Hindlimb muscle (tissue), 1 donor: ENCODE measurements at regions not wholly inside any gene's neighbourhood (a gene's known extent, or its start where the extent isn't known, plus 50 kb on each side); places are given as distances from the start of the nearest gene placed in this dataset.

Experiments
- DNase-seq: peaks from one replicate; pipeline ENCODE4 v3.0.0-alpha.2; 2013

DNA sequence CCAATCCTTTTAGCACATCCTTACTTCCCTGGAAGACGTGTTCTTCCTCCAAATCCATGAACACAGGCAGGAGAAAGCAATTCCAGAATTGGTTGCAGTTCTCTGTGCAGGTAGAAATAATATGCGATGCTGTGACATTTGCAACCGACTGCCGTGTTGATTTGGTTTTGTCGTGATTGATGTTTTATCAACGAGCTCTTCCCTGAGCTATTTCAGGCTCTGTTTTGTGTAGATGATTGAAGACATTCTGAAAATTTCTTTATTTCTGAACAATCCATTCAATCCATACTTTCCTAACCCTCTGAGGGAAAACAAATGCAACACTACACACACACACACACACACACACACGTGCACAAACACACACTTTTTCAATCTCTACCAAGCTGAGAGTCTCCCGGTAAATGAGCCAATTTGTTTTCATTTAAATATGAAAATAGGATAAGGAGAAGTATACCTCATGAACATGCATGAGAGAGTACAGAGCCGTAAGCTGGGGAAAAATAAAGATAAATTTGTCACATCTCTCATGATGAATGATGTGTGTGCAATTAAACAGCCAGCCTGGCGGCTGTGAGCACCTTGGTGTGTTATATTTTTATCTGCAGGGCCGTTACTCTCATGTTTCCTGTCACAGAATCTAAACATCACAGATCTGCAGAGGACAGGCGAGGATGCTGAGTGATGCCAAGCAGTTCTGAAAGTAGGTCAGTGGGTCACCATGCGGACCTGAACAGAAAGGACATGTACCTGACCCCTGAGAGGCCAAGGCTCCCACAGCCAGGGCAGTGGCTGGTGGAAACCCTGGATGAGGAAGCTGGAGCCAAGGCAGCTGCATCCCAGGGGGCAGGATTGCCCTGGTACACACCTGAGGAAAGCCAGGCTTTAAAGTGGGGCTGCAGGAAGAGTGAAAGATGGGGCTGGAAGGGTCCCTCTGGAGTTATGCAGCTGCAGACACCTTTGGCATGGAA is 64.8 kb downstream of the PDCL3 start:
- no peak for DNase-seq

DNA sequence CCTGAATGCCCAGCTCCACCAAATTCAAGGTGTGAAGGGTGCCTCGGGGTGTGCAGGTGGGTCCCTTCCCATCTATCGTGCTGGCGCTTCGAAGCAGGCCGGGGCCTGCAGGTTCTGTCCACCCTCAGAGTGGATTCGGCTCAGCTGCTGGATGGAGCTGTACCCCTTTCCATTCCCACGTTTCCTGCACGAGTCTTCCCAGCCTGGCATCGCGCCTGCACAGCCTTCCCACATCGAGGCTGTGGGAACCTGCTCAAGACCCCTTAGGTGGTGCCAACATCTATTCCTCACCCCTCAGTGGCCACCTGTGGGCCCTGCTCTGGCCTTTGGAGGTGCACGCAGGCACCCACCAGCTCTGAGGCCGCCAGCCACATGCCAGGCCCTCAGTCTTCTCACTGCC is 65.7 kb downstream of the PDCL3 start:
- no peak for DNase-seq

DNA sequence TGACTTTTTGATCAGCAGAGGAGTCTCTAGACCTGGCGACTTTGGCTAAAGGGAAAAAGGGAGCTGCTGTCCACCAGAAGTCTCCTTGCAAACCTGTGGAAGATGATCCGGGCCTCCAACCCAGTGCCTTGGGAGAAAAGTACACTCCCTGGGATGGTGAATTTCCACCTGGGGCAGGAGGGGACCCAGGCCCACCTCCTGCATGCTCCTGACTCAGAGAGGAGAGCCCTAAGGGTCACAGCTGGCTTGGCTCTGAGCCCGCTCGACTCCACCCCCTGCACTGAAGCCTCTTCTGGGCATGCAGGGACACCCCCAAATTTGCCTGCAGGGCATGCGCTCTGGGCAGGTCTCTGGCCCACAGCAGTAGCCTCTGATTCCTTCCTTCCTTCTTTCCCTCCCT is 66.5 kb downstream of the PDCL3 start:
- DNase-seq = no peak

GRCh38 chr2:100630473-100630977 is 67.7 kb downstream of the PDCL3 start:
- DNase-seq = no peak

GRCh38 chr2:100632037-100632436 is 69.2 kb downstream of the PDCL3 start:
- no peak for DNase-seq

- no peak for DNase-seq
Observed at GRCh38 chr2:100632759-100633158, 70.0 kb downstream of the PDCL3 start.

DNA sequence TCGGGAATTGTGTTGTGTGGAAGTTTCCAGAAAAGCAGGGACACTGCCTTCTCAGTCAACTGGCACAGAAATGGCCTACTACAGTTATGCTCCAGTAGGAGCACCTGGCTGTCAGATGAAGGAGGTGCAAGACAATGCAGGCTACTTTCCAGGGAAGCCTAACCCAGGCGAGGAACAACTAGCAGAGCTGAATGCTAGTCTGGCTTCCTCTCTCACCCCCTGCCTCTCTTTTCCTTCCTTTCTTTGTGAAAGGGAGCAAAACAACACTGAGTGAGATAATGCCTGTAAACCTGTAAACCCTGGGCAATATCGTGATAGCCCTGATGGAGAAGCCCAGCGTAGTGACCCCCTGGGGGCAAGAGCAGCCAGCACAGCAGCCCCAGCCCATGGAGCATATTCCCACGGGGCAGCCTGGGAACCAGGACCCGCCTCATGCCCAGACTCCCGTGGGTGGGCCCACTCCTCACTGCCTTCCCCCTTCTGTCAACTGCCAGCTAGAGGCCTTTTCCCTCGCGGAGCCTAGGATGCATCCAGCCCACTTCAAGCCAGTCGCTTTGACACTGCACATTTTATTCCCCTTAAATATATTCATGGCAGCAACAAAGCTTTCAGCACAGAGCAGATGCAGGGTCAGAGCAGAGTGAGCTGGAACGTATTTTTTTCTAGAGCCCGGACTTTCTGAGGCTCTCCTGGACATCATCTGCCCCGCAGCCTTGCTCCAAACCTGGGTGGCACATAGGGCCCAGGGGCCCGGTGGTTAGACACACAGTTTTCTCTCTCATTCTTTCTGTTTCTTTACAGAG is 77.0 kb downstream of the PDCL3 start:
- no peak for DNase-seq

GRCh38 chr2:100640431-100641124 is 77.8 kb downstream of the PDCL3 start:
- DNase-seq = no peak

DNA sequence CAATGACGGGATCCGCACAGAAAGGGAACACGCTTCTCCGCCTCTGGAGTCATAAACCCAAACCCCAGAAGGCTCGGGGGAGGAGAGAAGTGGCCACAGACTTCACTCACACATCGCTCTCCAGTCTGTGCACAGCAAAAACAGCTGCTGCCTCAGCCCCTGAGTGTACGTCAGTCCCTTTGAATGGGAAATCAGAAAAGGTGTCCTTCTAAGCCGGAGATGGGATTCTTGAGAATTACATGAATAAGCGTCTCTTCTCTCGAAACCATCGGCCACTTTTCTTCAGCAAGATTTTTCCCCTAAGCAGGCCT is 78.3 kb downstream of the PDCL3 start:
- no peak for DNase-seq

DNA sequence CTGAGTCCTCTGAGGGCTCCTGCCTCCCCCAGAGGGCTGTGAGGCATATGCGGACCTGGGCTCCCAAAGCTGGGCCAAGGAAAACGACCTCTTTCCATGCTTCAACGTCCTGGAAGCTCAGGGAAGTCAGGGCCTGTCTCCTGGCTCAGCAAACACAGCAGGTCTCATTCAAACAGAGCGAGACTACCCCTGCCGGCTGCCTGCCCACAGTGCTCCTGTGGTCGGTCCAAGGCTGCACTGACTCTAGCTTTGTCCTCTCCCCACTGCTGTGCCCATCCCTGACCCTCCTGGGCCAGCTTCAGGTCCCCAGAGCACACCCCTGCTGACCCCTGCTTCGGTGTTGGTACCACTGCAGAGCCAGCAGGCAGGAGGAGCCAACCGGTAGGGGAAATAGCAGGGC is 79.6 kb downstream of the PDCL3 start:
- no peak for DNase-seq

- no peak for DNase-seq
Observed at GRCh38 chr2:100643467-100643866, 80.7 kb downstream of the PDCL3 start.

GRCh38 chr2:100643906-100644501 is 81.2 kb downstream of the PDCL3 start:
- DNase-seq = no peak

GRCh38 chr2:100645695-100646429 is 83.1 kb downstream of the PDCL3 start:
- no peak for DNase-seq

DNA sequence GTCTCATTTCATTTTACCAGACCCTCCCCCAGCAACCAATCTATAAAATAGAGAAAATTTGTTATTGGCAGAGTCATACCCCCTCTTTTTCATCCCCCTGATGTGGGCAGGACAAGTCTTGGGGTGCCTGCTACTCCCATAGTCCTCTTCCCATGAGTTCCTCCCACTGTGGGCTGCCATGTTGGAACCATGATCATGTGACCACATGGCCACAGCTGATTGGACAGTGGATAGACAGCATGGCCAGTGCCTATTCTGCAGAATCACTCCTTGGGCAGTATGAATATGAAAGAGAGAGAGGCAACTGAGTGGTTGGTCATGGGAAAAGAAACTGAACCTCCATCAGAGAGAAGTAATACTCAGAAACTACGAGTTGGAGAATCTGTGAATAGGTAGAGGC is 84.9 kb downstream of the PDCL3 start:
- no peak for DNase-seq

- DNase-seq = no peak
Observed at GRCh38 chr2:100650151-100650550, 87.4 kb downstream of the PDCL3 start.

DNA sequence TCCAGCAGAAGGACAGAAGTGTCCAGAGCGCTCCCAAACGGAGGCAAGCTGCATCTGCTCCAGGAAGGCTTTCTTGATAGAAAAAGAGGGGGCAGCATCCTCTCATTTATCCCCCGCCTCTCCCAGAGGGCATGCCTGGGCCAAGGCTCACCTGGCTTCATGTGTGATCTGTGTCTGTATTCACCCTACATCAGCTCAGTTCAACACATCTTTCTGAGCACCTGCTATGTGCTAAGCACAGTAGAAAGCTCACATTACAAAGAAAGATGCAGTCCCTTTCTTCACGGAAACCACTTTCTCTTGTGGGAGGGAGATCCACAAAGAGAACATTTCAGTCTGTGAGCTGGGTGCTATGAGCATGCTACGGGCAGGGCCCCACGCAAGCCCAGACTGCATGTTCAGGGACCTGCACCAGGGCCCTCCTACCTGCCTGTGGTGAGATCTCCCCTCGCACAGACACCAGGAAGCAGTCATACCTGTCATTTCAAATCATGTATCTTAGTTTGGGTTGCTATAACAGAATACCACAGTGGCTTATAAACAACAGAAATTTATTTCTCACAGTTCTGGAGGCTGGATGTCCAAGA is 90.7 kb downstream of the PDCL3 start:
- no peak for DNase-seq

- DNase-seq = no peak
Observed at GRCh38 chr2:100654611-100655010, 91.8 kb downstream of the PDCL3 start.

DNA sequence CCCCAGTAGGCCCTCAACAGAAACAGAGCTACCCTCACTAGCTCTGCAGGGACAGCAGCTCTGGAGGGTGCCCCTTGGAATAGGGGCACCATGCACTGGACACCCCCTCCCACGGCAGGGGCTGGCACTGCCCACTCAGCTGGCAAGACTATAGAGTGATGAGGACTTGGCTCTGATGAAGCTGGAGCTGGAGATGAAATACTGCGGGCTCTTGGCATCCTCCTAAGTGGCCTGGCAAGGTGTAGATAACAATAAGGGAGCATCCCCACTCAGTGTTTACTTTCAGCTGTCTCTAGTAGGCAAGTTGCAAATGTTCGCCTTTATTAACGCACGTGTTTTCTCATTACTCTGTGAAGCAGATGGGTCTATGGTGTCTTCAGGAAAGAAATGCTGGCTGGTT is 92.7 kb downstream of the PDCL3 start:
- DNase-seq = no peak

DNA sequence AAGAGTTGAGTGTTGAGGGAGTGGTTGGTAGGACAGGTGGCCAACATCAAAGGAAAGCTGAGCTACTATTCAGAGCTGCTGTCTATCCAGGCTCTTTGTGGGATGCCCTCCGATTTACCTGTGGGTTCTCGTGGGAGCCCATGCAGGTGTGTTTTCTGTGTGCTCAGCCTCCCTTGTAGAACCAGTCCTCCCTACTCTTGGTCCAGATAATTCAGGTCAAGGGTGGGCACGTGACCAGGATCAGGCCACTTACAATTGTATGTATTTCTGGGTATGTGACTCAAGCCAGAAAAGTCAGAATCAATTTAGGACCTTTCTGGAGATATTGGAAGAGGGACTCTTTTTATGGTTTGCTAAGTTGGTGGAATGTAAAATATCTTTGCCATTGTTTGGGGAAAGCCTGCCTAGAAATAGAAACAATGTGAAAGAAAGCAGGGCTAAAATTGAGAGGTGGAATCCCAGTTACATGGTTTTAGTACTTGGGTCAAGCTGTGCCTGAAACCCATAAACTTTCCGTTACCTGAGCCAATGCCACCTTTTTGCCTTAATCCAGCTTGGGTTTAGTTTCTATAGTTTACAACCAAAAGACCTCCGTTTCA is 93.2 kb downstream of the PDCL3 start:
- no peak for DNase-seq

- no peak for DNase-seq
Observed at GRCh38 chr2:100658017-100658416, 95.2 kb downstream of the PDCL3 start.
